ENCODE measurements at regions not wholly inside any gene's neighbourhood (a gene's known extent, or its start where the extent isn't known, plus 50 kb on each side); places are given as distances from the start of the nearest gene placed in this dataset.

DNA sequence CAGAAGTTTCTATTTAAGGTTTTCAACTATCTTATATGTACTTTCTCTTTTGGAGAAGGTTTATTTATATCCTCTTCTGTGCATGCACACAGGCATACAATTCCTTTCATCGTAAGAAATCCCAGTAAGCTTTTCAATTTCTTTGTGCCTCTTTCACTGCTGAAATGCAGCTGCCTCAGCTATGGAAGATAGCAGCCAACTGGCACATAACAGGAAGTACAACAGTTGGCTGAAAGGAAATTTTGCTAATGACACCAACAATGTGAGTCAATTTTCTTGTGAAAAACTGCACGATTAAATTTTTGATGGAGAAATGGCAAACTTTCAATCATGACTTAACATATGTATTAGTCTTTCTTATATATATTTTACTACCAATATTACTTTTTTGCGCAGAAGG, 74.5 kb upstream of the PAQR3 start:
- TF ChIP-seq, protein P1, sequence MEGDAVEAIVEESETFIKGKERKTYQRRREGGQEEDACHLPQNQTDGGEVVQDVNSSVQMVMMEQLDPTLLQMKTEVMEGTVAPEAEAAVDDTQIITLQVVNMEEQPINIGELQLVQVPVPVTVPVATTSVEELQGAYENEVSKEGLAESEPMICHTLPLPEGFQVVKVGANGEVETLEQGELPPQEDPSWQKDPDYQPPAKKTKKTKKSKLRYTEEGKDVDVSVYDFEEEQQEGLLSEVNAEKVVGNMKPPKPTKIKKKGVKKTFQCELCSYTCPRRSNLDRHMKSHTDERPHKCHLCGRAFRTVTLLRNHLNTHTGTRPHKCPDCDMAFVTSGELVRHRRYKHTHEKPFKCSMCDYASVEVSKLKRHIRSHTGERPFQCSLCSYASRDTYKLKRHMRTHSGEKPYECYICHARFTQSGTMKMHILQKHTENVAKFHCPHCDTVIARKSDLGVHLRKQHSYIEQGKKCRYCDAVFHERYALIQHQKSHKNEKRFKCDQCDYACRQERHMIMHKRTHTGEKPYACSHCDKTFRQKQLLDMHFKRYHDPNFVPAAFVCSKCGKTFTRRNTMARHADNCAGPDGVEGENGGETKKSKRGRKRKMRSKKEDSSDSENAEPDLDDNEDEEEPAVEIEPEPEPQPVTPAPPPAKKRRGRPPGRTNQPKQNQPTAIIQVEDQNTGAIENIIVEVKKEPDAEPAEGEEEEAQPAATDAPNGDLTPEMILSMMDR (IDR thresholded peaks at IDR 0.05), result no peak
- TF ChIP-seq POLR2A (IDR thresholded peaks at IDR 0.05), result no peak
